ENCODE measurements at regions not wholly inside any gene's neighbourhood (a gene's known extent, or its start where the extent isn't known, plus 50 kb on each side); places are given as distances from the start of the nearest gene placed in this dataset.

GRCh38 chr21:18908641-18909040 lies 505.1 kb upstream of the TMPRSS15 start:
- H3K27me3 ChIP-seq (replicated peaks; ENCODE audit: control insufficient read depth, insufficient read depth, low read length), result no peaks in the 10 kb centered on the region
- no peaks in the 10 kb centered on the region for H3K36me3 ChIP-seq (ENCODE audit: control insufficient read depth, insufficient read depth, low read length)
- no peak for DNase-seq (ENCODE audit: extremely low read depth, insufficient read length)
- TF ChIP-seq CTCF (IDR thresholded peaks at IDR 0.05; ENCODE audit: insufficient read depth, low read length, poor library complexity, severe bottlenecking), result no peak
- no peak overlapping the region for H3K4me3 ChIP-seq (replicated peaks; ENCODE audit: low read depth, low read length)

GRCh38 chr21:18913914-18914313 lies 510.3 kb upstream of the TMPRSS15 start:
- DNase-seq (ENCODE audit: extremely low read depth, insufficient read length), result no peak
- Histone ChIP-seq H3K27me3 (replicated peaks; ENCODE audit: control insufficient read depth, insufficient read depth, low read length) (no peaks in the 10 kb centered on the region), H3K36me3 (ENCODE audit: control insufficient read depth, insufficient read depth, low read length) (no peaks in the 10 kb centered on the region), H3K4me3 (replicated peaks; ENCODE audit: low read depth, low read length) (no peak overlapping the region)
- no peak for TF ChIP-seq CTCF (IDR thresholded peaks at IDR 0.05; ENCODE audit: insufficient read depth, low read length, poor library complexity, severe bottlenecking)

- H3K4me3 ChIP-seq (replicated peaks; ENCODE audit: low read depth, low read length), result no peak overlapping the region
- no peaks in the 10 kb centered on the region for H3K27me3 ChIP-seq (replicated peaks; ENCODE audit: control insufficient read depth, insufficient read depth, low read length)
- H3K36me3 ChIP-seq (ENCODE audit: control insufficient read depth, insufficient read depth, low read length), result no peaks in the 10 kb centered on the region
- TF ChIP-seq CTCF (IDR thresholded peaks at IDR 0.05; ENCODE audit: insufficient read depth, low read length, poor library complexity, severe bottlenecking), result no peak
- DNase-seq (ENCODE audit: extremely low read depth, insufficient read length), result no peak
These were observed 511.0 kb upstream of the TMPRSS15 start for GRCh38 chr21:18914570-18914969.

GRCh38 chr21:18917622-18918021 lies 514.0 kb upstream of the TMPRSS15 start:
- Histone ChIP-seq H3K36me3 (ENCODE audit: control insufficient read depth, insufficient read depth, low read length) (no peaks in the 10 kb centered on the region), H3K27me3 (replicated peaks; ENCODE audit: control insufficient read depth, insufficient read depth, low read length) (no peaks in the 10 kb centered on the region), H3K4me3 (replicated peaks; ENCODE audit: low read depth, low read length) (no peak overlapping the region)
- TF ChIP-seq CTCF (IDR thresholded peaks at IDR 0.05; ENCODE audit: insufficient read depth, low read length, poor library complexity, severe bottlenecking), result no peak
- no peak for DNase-seq (ENCODE audit: extremely low read depth, insufficient read length)

- Histone ChIP-seq H3K27me3 (replicated peaks; ENCODE audit: control insufficient read depth, insufficient read depth, low read length) (no peaks in the 10 kb centered on the region), H3K36me3 (ENCODE audit: control insufficient read depth, insufficient read depth, low read length) (no peaks in the 10 kb centered on the region), H3K4me3 (replicated peaks; ENCODE audit: low read depth, low read length) (no peak overlapping the region)
- TF ChIP-seq CTCF (IDR thresholded peaks at IDR 0.05; ENCODE audit: insufficient read depth, low read length, poor library complexity, severe bottlenecking), result no peak
- no peak for DNase-seq (ENCODE audit: extremely low read depth, insufficient read length)
These were observed 527.7 kb upstream of the TMPRSS15 start for GRCh38 chr21:18931237-18931636.

GRCh38 chr21:18937337-18937736 lies 533.8 kb upstream of the TMPRSS15 start:
- Histone ChIP-seq H3K27me3 (replicated peaks; ENCODE audit: control insufficient read depth, insufficient read depth, low read length) (no peaks in the 10 kb centered on the region), H3K36me3 (ENCODE audit: control insufficient read depth, insufficient read depth, low read length) (no peaks in the 10 kb centered on the region), H3K4me3 (replicated peaks; ENCODE audit: low read depth, low read length) (no peak overlapping the region)
- no peak for DNase-seq (ENCODE audit: extremely low read depth, insufficient read length)
- TF ChIP-seq CTCF (IDR thresholded peaks at IDR 0.05; ENCODE audit: insufficient read depth, low read length, poor library complexity, severe bottlenecking), result no peak

All from GM06990 (cell line).